IMR-90 (cell line): ENCODE measurements at regions not wholly inside any gene's neighbourhood (a gene's known extent, or its start where the extent isn't known, plus 50 kb on each side); places are given as distances from the start of the nearest gene placed in this dataset.

Source experiments
- ATAC-seq: fragments of 200-7000 bp; cut with Tn5 transposase; 2 replicates; pipeline ENCODE4 v1.9.1; 2020; ENCODE audit warnings: low read depth, mild to moderate bottlenecking, moderate library complexity
- BruUV-seq: library from RNA; stranded (reverse); fragments of 400-500 nt; replicated peaks from 2 replicates; lab custom pipeline; 2021; lab: Mats Ljungman, UMichigan
- CTCF ChIA-PET: fragments of 300-600 bp; formaldehyde crosslinking; extraction: SDS; loops from one replicate; lab custom pipeline; 2021; ENCODE audit warnings: antibody characterized with exemption; lab: Yijun Ruan, JAX
- POLR2A ChIA-PET: fragments of 300-600 bp; sonication (Branson Sonifier 250); formaldehyde crosslinking; loops from one replicate; lab custom pipeline; 2022; ENCODE audit warnings: antibody characterized with exemption; ENCODE audit not compliant: unreplicated experiment; lab: Charles Lee
- DNase-seq: peaks from one replicate; pipeline ENCODE4 v3.0.0; 2013
- H2AFZ ChIP-seq: replicated peaks from 2 replicates; pipeline ENCODE3; 2013; ENCODE audit warnings: low read length, mild to moderate bottlenecking; ENCODE audit not compliant: poor library complexity
- H2AK5ac ChIP-seq: 2 replicates; pipeline ENCODE4 v1.6.1; 2013; ENCODE audit warnings: low read depth, low read length, inconsistent platforms
- H2AK9ac ChIP-seq: replicated peaks from 2 replicates; pipeline ENCODE3; 2013; ENCODE audit warnings: mild to moderate bottlenecking, low read depth, low read length, moderate library complexity; ENCODE audit not compliant: poor library complexity
- H2BK120ac ChIP-seq: 2 replicates; pipeline ENCODE4 v1.6.1; 2013; ENCODE audit warnings: low read depth, low read length, inconsistent platforms
- H2BK15ac ChIP-seq: 3 replicates; pipeline ENCODE4 v1.6.1; 2013; ENCODE audit warnings: low read depth, low read length, inconsistent platforms
- H2BK20ac ChIP-seq: 2 replicates; pipeline ENCODE4 v1.6.1; 2013; ENCODE audit warnings: low read depth, mild to moderate bottlenecking, inconsistent platforms, low read length, moderate library complexity
- H2BK5ac ChIP-seq: 2 replicates; pipeline ENCODE4 v1.6.1; 2013; ENCODE audit warnings: mild to moderate bottlenecking, low read depth, low read length, inconsistent platforms; ENCODE audit not compliant: poor library complexity, severe bottlenecking
- H3K14ac ChIP-seq: replicated peaks from 2 replicates; pipeline ENCODE4 v1.6.1; 2013; ENCODE audit warnings: low read depth, low read length, inconsistent platforms
- H3K18ac ChIP-seq: 2 replicates; pipeline ENCODE4 v1.6.1; 2013; ENCODE audit warnings: low read depth, low read length, control low read depth
- H3K23ac ChIP-seq: 2 replicates; pipeline ENCODE4 v1.6.1; 2013; ENCODE audit warnings: low read depth, low read length, inconsistent platforms
- H3K27ac ChIP-seq: 2 replicates; pipeline ENCODE4 v1.5.1; 2013; ENCODE audit warnings: mild to moderate bottlenecking, control low read depth, low read length; ENCODE audit not compliant: insufficient read depth
- H3K27me3 ChIP-seq: 2 replicates; pipeline ENCODE4 v1.6.1; 2013; ENCODE audit warnings: low read length; ENCODE audit not compliant: control insufficient read depth, insufficient read depth
- H3K36me3 ChIP-seq: 2 replicates; pipeline ENCODE4 v1.6.1; 2013; ENCODE audit warnings: low read length, mixed read lengths; ENCODE audit not compliant: control insufficient read depth, insufficient read depth
- H3K4ac ChIP-seq: 2 replicates; pipeline ENCODE4 v1.6.1; 2013; ENCODE audit warnings: low read depth, low read length, inconsistent platforms
- H3K4me1 ChIP-seq: 2 replicates; pipeline ENCODE4 v1.6.1; 2013; ENCODE audit warnings: low read length, mixed read lengths; ENCODE audit not compliant: control insufficient read depth, insufficient read depth
- H3K4me2 ChIP-seq: 2 replicates; pipeline ENCODE4 v1.6.1; 2013; ENCODE audit warnings: low read depth, mild to moderate bottlenecking, control low read depth, low read length, moderate library complexity
- H3K4me3 ChIP-seq: 2 replicates; pipeline ENCODE4 v1.5.1; 2013; ENCODE audit warnings: low read depth, mild to moderate bottlenecking, control low read depth, low read length, moderate library complexity; ENCODE audit not compliant: insufficient read depth
- H3K56ac ChIP-seq: 2 replicates; pipeline ENCODE4 v1.6.1; 2013; ENCODE audit warnings: low read length, inconsistent platforms; ENCODE audit not compliant: insufficient read depth; ENCODE audit errors: extremely low read depth
- H3K79me1 ChIP-seq, 2 experiments: 2 replicates each; pipeline ENCODE4 v1.6.1; 2013; ENCODE audit warnings: low read length in 2 of 2, inconsistent platforms in 1 of 2, low read depth in 1 of 2
- H3K9ac ChIP-seq: 2 replicates; pipeline ENCODE4 v1.6.1; 2013; ENCODE audit warnings: low read depth, low read length, control low read depth
- H3K9me1 ChIP-seq: 2 replicates; pipeline ENCODE4 v1.6.1; 2013; ENCODE audit warnings: low read length, inconsistent platforms; ENCODE audit not compliant: insufficient read depth
- H3K9me3 ChIP-seq: 2 replicates; pipeline ENCODE4 v1.6.1; 2013; ENCODE audit warnings: low read length; ENCODE audit not compliant: control insufficient read depth, insufficient read depth
- H4K20me1 ChIP-seq: 2 replicates; pipeline ENCODE4 v1.6.1; 2013; ENCODE audit warnings: low read length, inconsistent platforms; ENCODE audit not compliant: insufficient read depth
- H4K5ac ChIP-seq: 2 replicates; pipeline ENCODE4 v1.6.1; 2013; ENCODE audit warnings: mild to moderate bottlenecking, low read depth, low read length, control low read depth
- H4K8ac ChIP-seq, 2 experiments: 2 replicates each; pipeline ENCODE4 v1.6.1; 2013; ENCODE audit warnings: low read depth in 2 of 2, low read length in 2 of 2, control low read depth in 1 of 2, inconsistent platforms in 1 of 2
- H4K91ac ChIP-seq: 2 replicates; pipeline ENCODE4 v1.6.1; 2013; ENCODE audit warnings: low read depth, low read length, inconsistent platforms; ENCODE audit not compliant: insufficient read depth
- BHLHE40 ChIP-seq: fragments of 150-350 bp; IDR thresholded peaks from 2 replicates; pipeline ENCODE4 v1.6.1; 2016; ENCODE audit warnings: mild to moderate bottlenecking, low read depth, low read length
- CEBPB ChIP-seq: IDR thresholded peaks from 2 replicates; pipeline ENCODE4 v1.6.1; 2012; ENCODE audit warnings: low read depth, low read length, improper control_type of control experiment
- CHD1 ChIP-seq: IDR thresholded peaks from 2 replicates; pipeline ENCODE4 v1.6.1; 2012; ENCODE audit warnings: low read depth, low read length, improper control_type of control experiment
- CTCF ChIP-seq: conservative IDR thresholded peaks from 2 replicates; pipeline ENCODE4 v1.5.1; 2012; ENCODE audit warnings: mild to moderate bottlenecking, low read depth, low read length, improper control_type of control experiment
- FOS ChIP-seq: fragments of 150-350 bp; IDR thresholded peaks from 2 replicates; pipeline ENCODE4 v1.6.1; 2016; ENCODE audit warnings: low read depth, low read length
- MAFK ChIP-seq: IDR thresholded peaks from 2 replicates; pipeline ENCODE4 v1.6.1; 2012; ENCODE audit warnings: low read depth, low read length, improper control_type of control experiment
- MAZ ChIP-seq: IDR thresholded peaks from 2 replicates; pipeline ENCODE4 v1.6.1; 2012; ENCODE audit warnings: low read depth, mild to moderate bottlenecking, low read length, improper control_type of control experiment, moderate library complexity, borderline replicate concordance
- MXI1 ChIP-seq: IDR thresholded peaks from 2 replicates; pipeline ENCODE4 v1.6.1; 2012; ENCODE audit warnings: low read depth, mild to moderate bottlenecking, low read length, moderate library complexity, borderline replicate concordance
- NFE2L2 ChIP-seq: fragments of 150-350 bp; IDR thresholded peaks from 2 replicates; pipeline ENCODE4 v1.6.1; 2016; ENCODE audit warnings: low read depth, mild to moderate bottlenecking, low read length
- POLR2A ChIP-seq: IDR thresholded peaks from 2 replicates; pipeline ENCODE4 v1.6.1; 2012; ENCODE audit warnings: mild to moderate bottlenecking, low read depth, low read length
- RAD21 ChIP-seq: IDR thresholded peaks from 2 replicates; pipeline ENCODE4 v1.6.1; 2012; ENCODE audit warnings: low read length, improper control_type of control experiment
- RCOR1 ChIP-seq: IDR thresholded peaks from 2 replicates; pipeline ENCODE4 v1.6.1; 2012; ENCODE audit warnings: mild to moderate bottlenecking, low read length, improper control_type of control experiment; ENCODE audit not compliant: insufficient replicate concordance
- RFX5 ChIP-seq: IDR thresholded peaks from 2 replicates; pipeline ENCODE4 v1.8.0; 2012; ENCODE audit warnings: low read depth, mild to moderate bottlenecking, low read length, moderate library complexity
- SMC3 ChIP-seq: fragments of 150-350 bp; IDR thresholded peaks from 2 replicates; pipeline ENCODE4 v1.6.1; 2016; ENCODE audit warnings: low read depth, mild to moderate bottlenecking, antibody characterized with exemption, low read length, moderate library complexity
- USF2 ChIP-seq: fragments of 150-350 bp; IDR thresholded peaks from 2 replicates; pipeline ENCODE4 v1.6.1; 2017; ENCODE audit warnings: mild to moderate bottlenecking, antibody characterized with exemption, low read length, low read depth
- WGBS, 2 experiments: methylation state at CpG; one replicate each; pipeline versions ENCODE4 v1.1.5 to v1.1.7; 2013; ENCODE audit warnings: missing lambda C conversion rate in 2 of 2; ENCODE audit not compliant: insufficient read length in 1 of 2; ENCODE audit errors: extremely low coverage in 2 of 2; 5-methylcytosine and 5-hydroxymethylcytosine counted together
- dilution Hi-C: fragments of 300-500 bp; cut with HindIII; formaldehyde crosslinking; loops from one replicate; pipeline ENCODE4 v1.14.3; 2018; ENCODE audit warnings: low sequenced_read_pairs; ENCODE audit not compliant: unreplicated experiment
- in situ Hi-C: fragments of 300-500 bp; cut with MboI; formaldehyde crosslinking; loops from 3 replicates; pipeline ENCODE4 v1.14.3; 2019; ENCODE audit warnings: low sequenced_read_pairs, inconsistent platforms, mixed read lengths
- intact Hi-C: fragments of 100-400 bp; cut with micrococcal nuclease; formaldehyde crosslinking; loops from 2 replicates; pipeline ENCODE4 v1.10.0; 2022
- TF ChIP-seq, protein P1 (sequence below): fragments of 150-350 bp; IDR thresholded peaks from 2 replicates; pipeline ENCODE4 v1.6.1; 2016; ENCODE audit warnings: low read depth, mild to moderate bottlenecking, low read length, moderate library complexity, borderline replicate concordance

- no peaks in the 10 kb centered on the region for H3K27me3 ChIP-seq
- H3K4me2 ChIP-seq = no peak overlapping the region
- in situ Hi-C loops (no loop called here), intact Hi-C loops (no loop called here), dilution Hi-C loops (no loop called here)
- no TSS peak for BruUV-seq
- ChIA-PET CTCF (no interaction called here), POLR2A (no interaction called here)
- H3K56ac ChIP-seq = no peak overlapping the region
- TF ChIP-seq SMC3 (no peak), MAZ (no peak), RAD21 (no peak), CEBPB (no peak), USF2 (no peak), MAFK (no peak), CTCF (no peak), FOS (no peak), RCOR1 (no peak), MXI1 (no peak), NFE2L2 (no peak), BHLHE40 (no peak), CHD1 (no peak), RFX5 (no peak), POLR2A (no peak)
- TF ChIP-seq, protein P1, sequence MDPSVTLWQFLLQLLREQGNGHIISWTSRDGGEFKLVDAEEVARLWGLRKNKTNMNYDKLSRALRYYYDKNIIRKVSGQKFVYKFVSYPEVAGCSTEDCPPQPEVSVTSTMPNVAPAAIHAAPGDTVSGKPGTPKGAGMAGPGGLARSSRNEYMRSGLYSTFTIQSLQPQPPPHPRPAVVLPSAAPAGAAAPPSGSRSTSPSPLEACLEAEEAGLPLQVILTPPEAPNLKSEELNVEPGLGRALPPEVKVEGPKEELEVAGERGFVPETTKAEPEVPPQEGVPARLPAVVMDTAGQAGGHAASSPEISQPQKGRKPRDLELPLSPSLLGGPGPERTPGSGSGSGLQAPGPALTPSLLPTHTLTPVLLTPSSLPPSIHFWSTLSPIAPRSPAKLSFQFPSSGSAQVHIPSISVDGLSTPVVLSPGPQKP = no peak
- H3K79me1 ChIP-seq = no peaks in the 10 kb centered on the region
- no peak overlapping the region for H2BK5ac ChIP-seq
- H4K91ac ChIP-seq = no peak overlapping the region
- no peak overlapping the region for H3K27ac ChIP-seq
- no peak overlapping the region for H3K18ac ChIP-seq
- no peak for DNase-seq
- H3K9me3 ChIP-seq = no peaks in the 10 kb centered on the region
- H3K4ac ChIP-seq = no peak overlapping the region
- no peak overlapping the region for H3K23ac ChIP-seq
- H2AK9ac ChIP-seq = no peak overlapping the region
- no peak overlapping the region for H3K4me3 ChIP-seq
- H4K8ac ChIP-seq = no peak overlapping the region
- H2BK20ac ChIP-seq = no peak overlapping the region
- H4K5ac ChIP-seq = no peak overlapping the region
- H3K14ac ChIP-seq = no peak overlapping the region
- no peak for ATAC-seq
- H2BK15ac ChIP-seq = no peak overlapping the region
- H2AK5ac ChIP-seq = no peak overlapping the region
- H3K4me1 ChIP-seq = no peaks in the 10 kb centered on the region
- H4K20me1 ChIP-seq = no peaks in the 10 kb centered on the region
- H2AFZ ChIP-seq = no peak overlapping the region
- H2BK120ac ChIP-seq = no peak overlapping the region
- H3K36me3 ChIP-seq = no peaks in the 10 kb centered on the region
- no peak overlapping the region for H3K9ac ChIP-seq
- H3K9me1 ChIP-seq = no peaks in the 10 kb centered on the region
- WGBS, 2 experiments = no CpG with 5 or more reads among the region's 10 CpGs
These were observed 58.8 kb upstream of the GFPT2 start for GRCh38 chr5:180411948-180412347.
